PC-3 (cell line): ENCODE measurements at regions not wholly inside any gene's neighbourhood (a gene's known extent, or its start where the extent isn't known, plus 50 kb on each side); places are given as distances from the start of the nearest gene placed in this dataset.

Experiments used
- CTCF ChIP-seq: fragments of 300-600 bp; sonication (generic); conservative IDR thresholded peaks from 2 replicates; pipeline ENCODE4 v1.5.1; 2017; ENCODE audit warnings: antibody characterized with exemption, low read depth, mild to moderate bottlenecking, low read length
- EZH2 ChIP-seq: fragments of 300-600 bp; sonication (generic); IDR thresholded peaks from one replicate; pipeline ENCODE4 v1.6.1; 2017; ENCODE audit warnings: antibody characterized with exemption, mild to moderate bottlenecking, low read length; ENCODE audit not compliant: unreplicated experiment
- EZH2phosphoT487 ChIP-seq: fragments of 300-600 bp; sonication (generic); IDR thresholded peaks from 2 replicates; pipeline ENCODE4 v1.6.1; 2018; ENCODE audit warnings: mild to moderate bottlenecking, antibody characterized with exemption, low read length, borderline replicate concordance

GRCh38 chr2:65486282-65486681, 53.9 kb upstream of the SPRED2 start:
- TF ChIP-seq EZH2 (no peak), EZH2phosphoT487 (no peak), CTCF (no peak)
